ENCODE measurements at regions not wholly inside any gene's neighbourhood (a gene's known extent, or its start where the extent isn't known, plus 50 kb on each side); places are given as distances from the start of the nearest gene placed in this dataset.

DNA sequence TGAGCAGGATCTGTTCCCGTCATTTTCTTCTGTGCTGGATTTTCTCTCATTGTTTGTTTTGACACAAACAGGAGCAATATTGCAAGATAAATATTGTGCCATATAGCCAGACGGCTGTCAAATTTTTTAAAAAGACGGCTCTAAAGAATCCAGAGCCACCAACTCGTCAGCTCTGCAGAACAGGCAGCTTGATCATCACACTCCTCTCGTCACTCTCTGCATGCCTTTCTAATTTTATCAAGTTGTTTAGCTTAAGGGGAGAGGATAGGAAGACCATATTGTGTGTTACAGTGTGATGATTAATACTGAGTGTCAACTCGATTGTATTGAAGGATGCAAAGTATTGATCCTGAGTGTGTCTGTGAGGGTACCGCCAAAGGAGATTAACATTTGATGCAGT, 562.8 kb downstream of the GALC start:
- BruUV-seq (replicated peaks): no TSS peak
- H3K4me3 ChIP-seq (replicated peaks in 1 of 3; ENCODE audit: insufficient read depth in 1 of 3, low read depth in 2 of 3, low read length in 3 of 3): no peak overlapping the region
- no peak overlapping the region for H3K9ac ChIP-seq (ENCODE audit: insufficient read depth, low read depth, low read length)
- no peaks in the 10 kb centered on the region; the same call in 1 of the 2 replicates for H3K9me3 ChIP-seq (ENCODE audit: low read length)
- DNase-seq (ENCODE audit: low spot score) (no peak), ATAC-seq (no peak), FAIRE-seq (no peak)
- POLR2A ChIA-PET: no interaction called here
- no peaks in the 10 kb centered on the region for H3K27me3 ChIP-seq (ENCODE audit: control insufficient read depth in 1 of 2, insufficient read depth in 2 of 2, low read length in 2 of 2)
- H3K36me3 ChIP-seq (replicated peaks in 1 of 2; ENCODE audit: control insufficient read depth in 1 of 2, insufficient read depth in 2 of 2, low read length in 2 of 2): no peaks in the 10 kb centered on the region
- CTCF ChIA-PET (ENCODE audit: low intra/inter-chr PET ratio, low total read pairs): no interaction called here
- 7% methylated on average over 7 of the region's 7 CpGs for WGBS (ENCODE audit: low lambda C conversion rate)
- in situ Hi-C loops (cut with HindIII; ENCODE audit: extremely low pct_ligation_motif_present, low pct_unique_long_range_greater_than_20kb) (no loop called here), intact Hi-C loops (cut with micrococcal nuclease; ENCODE audit: unreplicated experiment) (no loop called here)
- H2AFZ ChIP-seq (ENCODE audit: low read length): no peak overlapping the region
- H4K20me1 ChIP-seq (ENCODE audit: insufficient read depth, low read length): no peaks in the 10 kb centered on the region
- no peak overlapping the region for H3K27ac ChIP-seq (ENCODE audit: extremely low read length, insufficient read depth, low read length)
- H3K4me2 ChIP-seq (ENCODE audit: low read depth, low read length): no peak overlapping the region
- TF ChIP-seq, protein P1, sequence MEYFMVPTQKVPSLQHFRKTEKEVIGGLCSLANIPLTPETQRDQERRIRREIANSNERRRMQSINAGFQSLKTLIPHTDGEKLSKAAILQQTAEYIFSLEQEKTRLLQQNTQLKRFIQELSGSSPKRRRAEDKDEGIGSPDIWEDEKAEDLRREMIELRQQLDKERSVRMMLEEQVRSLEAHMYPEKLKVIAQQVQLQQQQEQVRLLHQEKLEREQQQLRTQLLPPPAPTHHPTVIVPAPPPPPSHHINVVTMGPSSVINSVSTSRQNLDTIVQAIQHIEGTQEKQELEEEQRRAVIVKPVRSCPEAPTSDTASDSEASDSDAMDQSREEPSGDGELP (IDR thresholded peaks at IDR 0.05; ENCODE audit: borderline replicate concordance, low read depth): no peak
- no peak for TF ChIP-seq POLR2G (IDR thresholded peaks at IDR 0.05; ENCODE audit: low read depth, low read length)
- no peak for TF ChIP-seq ZNF225 (CRISPR knock-in tag; IDR thresholded peaks at IDR 0.05)
- TF ChIP-seq PITX1 (CRISPR knock-in tag; IDR thresholded peaks at IDR 0.05): no peak
- TF ChIP-seq, protein P2, sequence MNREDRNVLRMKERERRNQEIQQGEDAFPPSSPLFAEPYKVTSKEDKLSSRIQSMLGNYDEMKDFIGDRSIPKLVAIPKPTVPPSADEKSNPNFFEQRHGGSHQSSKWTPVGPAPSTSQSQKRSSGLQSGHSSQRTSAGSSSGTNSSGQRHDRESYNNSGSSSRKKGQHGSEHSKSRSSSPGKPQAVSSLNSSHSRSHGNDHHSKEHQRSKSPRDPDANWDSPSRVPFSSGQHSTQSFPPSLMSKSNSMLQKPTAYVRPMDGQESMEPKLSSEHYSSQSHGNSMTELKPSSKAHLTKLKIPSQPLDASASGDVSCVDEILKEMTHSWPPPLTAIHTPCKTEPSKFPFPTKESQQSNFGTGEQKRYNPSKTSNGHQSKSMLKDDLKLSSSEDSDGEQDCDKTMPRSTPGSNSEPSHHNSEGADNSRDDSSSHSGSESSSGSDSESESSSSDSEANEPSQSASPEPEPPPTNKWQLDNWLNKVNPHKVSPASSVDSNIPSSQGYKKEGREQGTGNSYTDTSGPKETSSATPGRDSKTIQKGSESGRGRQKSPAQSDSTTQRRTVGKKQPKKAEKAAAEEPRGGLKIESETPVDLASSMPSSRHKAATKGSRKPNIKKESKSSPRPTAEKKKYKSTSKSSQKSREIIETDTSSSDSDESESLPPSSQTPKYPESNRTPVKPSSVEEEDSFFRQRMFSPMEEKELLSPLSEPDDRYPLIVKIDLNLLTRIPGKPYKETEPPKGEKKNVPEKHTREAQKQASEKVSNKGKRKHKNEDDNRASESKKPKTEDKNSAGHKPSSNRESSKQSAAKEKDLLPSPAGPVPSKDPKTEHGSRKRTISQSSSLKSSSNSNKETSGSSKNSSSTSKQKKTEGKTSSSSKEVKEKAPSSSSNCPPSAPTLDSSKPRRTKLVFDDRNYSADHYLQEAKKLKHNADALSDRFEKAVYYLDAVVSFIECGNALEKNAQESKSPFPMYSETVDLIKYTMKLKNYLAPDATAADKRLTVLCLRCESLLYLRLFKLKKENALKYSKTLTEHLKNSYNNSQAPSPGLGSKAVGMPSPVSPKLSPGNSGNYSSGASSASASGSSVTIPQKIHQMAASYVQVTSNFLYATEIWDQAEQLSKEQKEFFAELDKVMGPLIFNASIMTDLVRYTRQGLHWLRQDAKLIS (CRISPR knock-in tag; IDR thresholded peaks at IDR 0.05): no peak
- no peak for TF ChIP-seq ZNF292 (CRISPR knock-in tag; IDR thresholded peaks at IDR 0.05; ENCODE audit: borderline replicate concordance, low read depth)
- no peak for TF ChIP-seq GTF3A (CRISPR knock-in tag; conservative IDR thresholded peaks at IDR 0.05)
- no peak for TF ChIP-seq ZNF329 (CRISPR knock-in tag; IDR thresholded peaks at IDR 0.05; ENCODE audit: low read depth)
- TF ChIP-seq ZBTB8A (CRISPR knock-in tag; IDR thresholded peaks at IDR 0.05; ENCODE audit: borderline replicate concordance, low read depth): no peak
- TF ChIP-seq, protein P3, sequence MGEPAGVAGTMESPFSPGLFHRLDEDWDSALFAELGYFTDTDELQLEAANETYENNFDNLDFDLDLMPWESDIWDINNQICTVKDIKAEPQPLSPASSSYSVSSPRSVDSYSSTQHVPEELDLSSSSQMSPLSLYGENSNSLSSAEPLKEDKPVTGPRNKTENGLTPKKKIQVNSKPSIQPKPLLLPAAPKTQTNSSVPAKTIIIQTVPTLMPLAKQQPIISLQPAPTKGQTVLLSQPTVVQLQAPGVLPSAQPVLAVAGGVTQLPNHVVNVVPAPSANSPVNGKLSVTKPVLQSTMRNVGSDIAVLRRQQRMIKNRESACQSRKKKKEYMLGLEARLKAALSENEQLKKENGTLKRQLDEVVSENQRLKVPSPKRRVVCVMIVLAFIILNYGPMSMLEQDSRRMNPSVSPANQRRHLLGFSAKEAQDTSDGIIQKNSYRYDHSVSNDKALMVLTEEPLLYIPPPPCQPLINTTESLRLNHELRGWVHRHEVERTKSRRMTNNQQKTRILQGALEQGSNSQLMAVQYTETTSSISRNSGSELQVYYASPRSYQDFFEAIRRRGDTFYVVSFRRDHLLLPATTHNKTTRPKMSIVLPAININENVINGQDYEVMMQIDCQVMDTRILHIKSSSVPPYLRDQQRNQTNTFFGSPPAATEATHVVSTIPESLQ (CRISPR knock-in tag; conservative IDR thresholded peaks at IDR 0.05): no peak
- TF ChIP-seq, protein P4, sequence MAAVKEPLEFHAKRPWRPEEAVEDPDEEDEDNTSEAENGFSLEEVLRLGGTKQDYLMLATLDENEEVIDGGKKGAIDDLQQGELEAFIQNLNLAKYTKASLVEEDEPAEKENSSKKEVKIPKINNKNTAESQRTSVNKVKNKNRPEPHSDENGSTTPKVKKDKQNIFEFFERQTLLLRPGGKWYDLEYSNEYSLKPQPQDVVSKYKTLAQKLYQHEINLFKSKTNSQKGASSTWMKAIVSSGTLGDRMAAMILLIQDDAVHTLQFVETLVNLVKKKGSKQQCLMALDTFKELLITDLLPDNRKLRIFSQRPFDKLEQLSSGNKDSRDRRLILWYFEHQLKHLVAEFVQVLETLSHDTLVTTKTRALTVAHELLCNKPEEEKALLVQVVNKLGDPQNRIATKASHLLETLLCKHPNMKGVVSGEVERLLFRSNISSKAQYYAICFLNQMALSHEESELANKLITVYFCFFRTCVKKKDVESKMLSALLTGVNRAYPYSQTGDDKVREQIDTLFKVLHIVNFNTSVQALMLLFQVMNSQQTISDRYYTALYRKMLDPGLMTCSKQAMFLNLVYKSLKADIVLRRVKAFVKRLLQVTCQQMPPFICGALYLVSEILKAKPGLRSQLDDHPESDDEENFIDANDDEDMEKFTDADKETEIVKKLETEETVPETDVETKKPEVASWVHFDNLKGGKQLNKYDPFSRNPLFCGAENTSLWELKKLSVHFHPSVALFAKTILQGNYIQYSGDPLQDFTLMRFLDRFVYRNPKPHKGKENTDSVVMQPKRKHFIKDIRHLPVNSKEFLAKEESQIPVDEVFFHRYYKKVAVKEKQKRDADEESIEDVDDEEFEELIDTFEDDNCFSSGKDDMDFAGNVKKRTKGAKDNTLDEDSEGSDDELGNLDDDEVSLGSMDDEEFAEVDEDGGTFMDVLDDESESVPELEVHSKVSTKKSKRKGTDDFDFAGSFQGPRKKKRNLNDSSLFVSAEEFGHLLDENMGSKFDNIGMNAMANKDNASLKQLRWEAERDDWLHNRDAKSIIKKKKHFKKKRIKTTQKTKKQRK (IDR thresholded peaks at IDR 0.05; ENCODE audit: low read length): no peak
- TF ChIP-seq EP300 (IDR thresholded peaks at IDR 0.05; ENCODE audit: low read depth in 2 of 2, low read length in 2 of 2): no peak
- no peak for TF ChIP-seq EP300 (CRISPR knock-in tag; IDR thresholded peaks at IDR 0.05; ENCODE audit: borderline replicate concordance)
- TF ChIP-seq, protein P5, sequence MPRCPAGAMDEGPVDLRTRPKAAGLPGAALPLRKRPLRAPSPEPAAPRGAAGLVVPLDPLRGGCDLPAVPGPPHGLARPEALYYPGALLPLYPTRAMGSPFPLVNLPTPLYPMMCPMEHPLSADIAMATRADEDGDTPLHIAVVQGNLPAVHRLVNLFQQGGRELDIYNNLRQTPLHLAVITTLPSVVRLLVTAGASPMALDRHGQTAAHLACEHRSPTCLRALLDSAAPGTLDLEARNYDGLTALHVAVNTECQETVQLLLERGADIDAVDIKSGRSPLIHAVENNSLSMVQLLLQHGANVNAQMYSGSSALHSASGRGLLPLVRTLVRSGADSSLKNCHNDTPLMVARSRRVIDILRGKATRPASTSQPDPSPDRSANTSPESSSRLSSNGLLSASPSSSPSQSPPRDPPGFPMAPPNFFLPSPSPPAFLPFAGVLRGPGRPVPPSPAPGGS (CRISPR knock-in tag; IDR thresholded peaks at IDR 0.05): no peak
- H3K79me2 ChIP-seq (ENCODE audit: insufficient read depth, low read length): no peaks in the 10 kb centered on the region
- H3K4me1 ChIP-seq (ENCODE audit: insufficient read depth, low read length): no peaks in the 10 kb centered on the region
